Liver (tissue), 8 donors: ENCODE measurements at regions not wholly inside any gene's neighbourhood (a gene's known extent, or its start where the extent isn't known, plus 50 kb on each side); places are given as distances from the start of the nearest gene placed in this dataset.
A peak's percentile ranks its signal among the peaks of the same experiment; 100 is the strongest.
"Not testable (repeated sequence)": the region's sequence is repeated elsewhere in the genome, so short reads cannot be mapped to it uniquely, and the experiment has no call there.

Experiments
- DNase-seq: peaks from one replicate; pipeline ENCODE4 v3.0.0-alpha.2; 2017; ENCODE audit warnings: low spot score
- H3K27ac ChIP-seq, 2 donors: one replicate each; pipeline ENCODE4 v1.7.0; 2013; ENCODE audit warnings: inconsistent platforms in 2 of 2, low read length in 2 of 2, control low read depth in 1 of 2, low read depth in 1 of 2, mild to moderate bottlenecking in 1 of 2
- H3K27me3 ChIP-seq, 4 donors: one replicate each; pipeline versions ENCODE4 v1.6.1 to v1.7.0; 2013; ENCODE audit warnings: low read length in 3 of 4, inconsistent platforms in 1 of 4, mild to moderate bottlenecking in 1 of 4, moderate library complexity in 1 of 4; ENCODE audit not compliant: control insufficient read depth in 4 of 4, insufficient read depth in 4 of 4
- H3K36me3 ChIP-seq, 4 donors: one replicate each; pipeline versions ENCODE4 v1.6.1 to v1.7.0; 2013; ENCODE audit warnings: low read length in 3 of 4, mild to moderate bottlenecking in 3 of 4, low read depth in 1 of 4, moderate library complexity in 1 of 4; ENCODE audit not compliant: control insufficient read depth in 4 of 4, insufficient read depth in 3 of 4
- H3K4me1 ChIP-seq, 4 donors: one replicate each; pipeline versions ENCODE4 v1.6.1 to v1.7.0; 2013; ENCODE audit warnings: low read length in 3 of 4, mild to moderate bottlenecking in 3 of 4, moderate library complexity in 1 of 4; ENCODE audit not compliant: control insufficient read depth in 4 of 4, insufficient read depth in 4 of 4
- H3K4me3 ChIP-seq, 3 donors: one replicate each; pipeline versions ENCODE4 v1.6.1 to v1.7.0; 2013; ENCODE audit warnings: low read length in 3 of 3, control low read depth in 1 of 3, low read depth in 1 of 3, mild to moderate bottlenecking in 1 of 3
- H3K9ac ChIP-seq, 2 donors: one replicate each; pipeline ENCODE4 v1.7.0; 2013; ENCODE audit warnings: low read length in 2 of 2, mild to moderate bottlenecking in 2 of 2, moderate library complexity in 2 of 2, control low read depth in 1 of 2, low read depth in 1 of 2
- H3K9me3 ChIP-seq, 4 donors: one replicate each; pipeline versions ENCODE4 v1.6.1 to v1.7.0; 2013; ENCODE audit warnings: low read length in 3 of 4; ENCODE audit not compliant: control insufficient read depth in 4 of 4
- CTCF ChIP-seq: fragments of 150-350 bp; IDR thresholded peaks from 2 replicates; pipeline ENCODE4 v1.5.1; 2017; ENCODE audit warnings: improper control_type of control experiment, low read depth, low read length; ENCODE audit not compliant: missing input control
- EGR1 ChIP-seq, 2 donors: IDR thresholded peaks; 2 replicates each; pipeline ENCODE4 v1.6.1; 2016 to 2018; ENCODE audit warnings: antibody characterized with exemption in 2 of 2, low read depth in 2 of 2
- FOXA1 ChIP-seq: IDR thresholded peaks from 2 replicates; pipeline ENCODE4 v1.6.1; 2016; ENCODE audit warnings: antibody characterized with exemption
- FOXA2 ChIP-seq: IDR thresholded peaks from 2 replicates; pipeline ENCODE4 v1.6.1; 2016; ENCODE audit warnings: antibody characterized with exemption
- GABPA ChIP-seq, 2 donors: IDR thresholded peaks in 1 of 2; conservative IDR thresholded peaks in 1 of 2; 2 replicates each; pipeline ENCODE4 v1.6.1; 2016; ENCODE audit warnings: antibody characterized with exemption in 2 of 2, mild to moderate bottlenecking in 1 of 2, moderate library complexity in 1 of 2
- HNF4G ChIP-seq: IDR thresholded peaks from 2 replicates; pipeline ENCODE4 v1.6.1; 2016; ENCODE audit warnings: antibody characterized with exemption
- JUND ChIP-seq, 2 donors: IDR thresholded peaks; 2 replicates each; pipeline ENCODE4 v1.6.1; 2016; ENCODE audit warnings: antibody characterized with exemption in 2 of 2
- MAX ChIP-seq: IDR thresholded peaks from 2 replicates; pipeline ENCODE4 v1.6.1; 2016; ENCODE audit warnings: antibody characterized with exemption
- RAD21 ChIP-seq, 2 donors: IDR thresholded peaks; 2 replicates each; pipeline ENCODE4 v1.6.1; 2016; ENCODE audit warnings: antibody characterized with exemption in 2 of 2, mild to moderate bottlenecking in 2 of 2
- RXRA ChIP-seq, 2 donors: IDR thresholded peaks; 2 replicates each; pipeline ENCODE4 v1.6.1; 2017 to 2018; ENCODE audit warnings: antibody characterized with exemption in 2 of 2, mild to moderate bottlenecking in 1 of 2
- SP1 ChIP-seq: IDR thresholded peaks from 2 replicates; pipeline ENCODE4 v1.6.1; 2018; ENCODE audit warnings: antibody characterized with exemption, mild to moderate bottlenecking
- TAF1 ChIP-seq: conservative IDR thresholded peaks from 2 replicates; pipeline ENCODE4 v1.6.1; 2016; ENCODE audit warnings: antibody characterized with exemption, mild to moderate bottlenecking
- ZBTB33 ChIP-seq: IDR thresholded peaks from 2 replicates; pipeline ENCODE4 v1.6.1; 2016; ENCODE audit warnings: antibody characterized with exemption
- WGBS: extraction: QIAGEN DNeasy Blood & Tissue Kit; methylation state at CpG from one replicate; pipeline ENCODE4 v1.1.7; 2013; 5-methylcytosine and 5-hydroxymethylcytosine counted together
- donor health status: healthy.
- donor health status: healthy.
- donor health status: healthy.
- donor health status: healthy.
- donor health status: healthy.

GRCh38 chr3:20245781-20246180 lies 59.8 kb upstream of the SGO1 start:
- no peak overlapping the region for H3K27ac ChIP-seq
- TF ChIP-seq CTCF (peak; percentile 10), JUND (IDR thresholded peaks at IDR 0.05) (no peak), SP1 (no peak), MAX (no peak), EGR1 (IDR thresholded peaks at IDR 0.05; ENCODE audit: low read depth in 2 of 2) (no peak), TAF1 (no peak), RAD21 (IDR thresholded peaks at IDR 0.05) (no peak)
- no peaks in the 10 kb centered on the region for H3K4me1 ChIP-seq
- no peak overlapping the region for H3K4me3 ChIP-seq
- H3K9me3 ChIP-seq, result peaks cover 0 to 19% (median 3%) of the 10 kb centered on the region in 4 donors
- H3K9ac ChIP-seq, result no peak overlapping the region
- 88% methylated on average over 3 of the region's 3 CpGs for WGBS
- DNase-seq, result no peak
- no peaks in the 10 kb centered on the region for H3K36me3 ChIP-seq
- no peaks in the 10 kb centered on the region for H3K27me3 ChIP-seq

- TF ChIP-seq EGR1 (IDR thresholded peaks at IDR 0.05; ENCODE audit: low read depth in 2 of 2) (no peak), HNF4G (no peak), ZBTB33 (no peak), FOXA1 (no peak), GABPA (IDR thresholded peaks at IDR 0.05 in 1 of 2, conservative IDR thresholded peaks at IDR 0.05 in 1 of 2) (no peak), JUND (IDR thresholded peaks at IDR 0.05) (no peak), SP1 (no peak), RAD21 (IDR thresholded peaks at IDR 0.05) (no peak), FOXA2 (no peak), RXRA (IDR thresholded peaks at IDR 0.05) (no peak)
- Histone ChIP-seq H3K27ac (no peak overlapping the region), H3K9me3 (peaks cover 0 to 14% (median 1%) of the 10 kb centered on the region in 4 donors), H3K36me3 (no peaks in the 10 kb centered on the region), H3K4me1 (peaks cover 0 to 7% (median 2%) of the 10 kb centered on the region in 4 donors), H3K27me3 (no peaks in the 10 kb centered on the region), H3K4me3 (peak overlapping the region in 1 of 3 donors; percentile 23), H3K9ac (no peak overlapping the region)
- 89% methylated on average over 2 of the region's 2 CpGs for WGBS
- no peak for DNase-seq
These were observed 54.3 kb upstream of the SGO1 start for GRCh38 chr3:20240154-20240883.

- not testable (repeated sequence) for H3K27me3 ChIP-seq, H3K4me3 ChIP-seq, H3K9me3 ChIP-seq, DNase-seq, H3K9ac ChIP-seq, H3K27ac ChIP-seq, H3K36me3 ChIP-seq
- WGBS, result 98% methylated on average over 3 of the region's 3 CpGs
- peaks cover 0 to 11% (median 7%) of the 10 kb centered on the region in 4 donors for H3K4me1 ChIP-seq
These were observed 52.2 kb upstream of the SGO1 start for GRCh38 chr3:20238199-20238598.
